ENCODE measurements at regions not wholly inside any gene's neighbourhood (a gene's known extent, or its start where the extent isn't known, plus 50 kb on each side); places are given as distances from the start of the nearest gene placed in this dataset.

DNA sequence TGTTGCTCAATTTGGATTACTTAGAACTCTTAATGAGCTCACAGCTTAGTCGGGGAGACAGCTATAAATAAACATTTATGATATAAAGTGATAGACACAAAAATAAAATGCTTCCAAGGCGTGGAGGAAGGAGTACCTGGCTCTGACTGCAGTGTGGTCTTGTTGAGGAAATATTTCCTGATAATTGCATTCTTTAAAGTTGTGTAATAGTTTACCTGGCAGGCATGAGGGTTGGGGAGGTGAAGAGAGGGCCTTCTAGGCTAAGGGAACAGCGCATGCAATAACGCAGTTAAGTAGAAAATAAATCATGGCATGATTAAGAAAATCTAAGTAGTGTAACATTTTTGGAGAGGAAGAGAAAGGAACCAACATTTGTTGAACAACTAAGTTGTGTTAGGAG, 260.5 kb upstream of the ATP2B1 start:
- no peak for DNase-seq

GRCh38 chr12:89968151-89968700, 259.6 kb upstream of the ATP2B1 start:
- no peak for DNase-seq

DNA sequence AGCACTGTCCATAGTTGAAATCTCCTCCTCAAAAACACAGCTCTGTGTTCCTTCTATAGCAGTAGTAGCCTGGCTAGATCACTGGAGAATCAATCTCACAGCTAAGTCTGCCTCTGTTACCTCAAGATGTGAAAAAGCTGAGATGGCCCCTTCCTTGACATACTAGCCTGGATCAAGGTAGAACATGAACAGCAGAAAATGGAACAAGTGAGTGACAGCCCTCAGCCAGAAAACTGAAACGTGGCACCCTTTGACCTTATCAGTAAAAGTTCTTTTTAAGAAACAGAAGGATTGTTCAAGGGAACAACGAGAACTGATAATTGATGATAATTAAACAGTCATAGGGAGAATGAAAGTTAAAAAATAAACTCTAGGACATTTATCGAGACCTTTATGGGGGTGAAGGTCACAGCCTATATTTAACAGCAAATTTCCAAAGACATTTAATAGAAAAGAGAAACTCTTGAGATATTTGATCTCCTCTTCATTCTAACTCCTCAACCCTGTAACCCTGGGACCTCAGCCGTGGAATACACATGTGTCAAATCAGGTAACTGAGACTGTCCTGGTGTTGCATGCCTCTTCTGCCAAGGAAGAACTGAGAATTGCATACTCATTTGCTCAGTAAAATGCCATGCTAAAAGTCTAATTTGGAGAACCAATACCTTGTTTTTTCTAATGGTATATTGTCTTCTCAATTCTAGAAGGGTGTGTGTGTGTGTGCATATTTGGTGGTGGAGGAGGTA, 258.0 kb upstream of the ATP2B1 start:
- DNase-seq: no peak

GRCh38 chr12:89965993-89966392, 257.4 kb upstream of the ATP2B1 start:
- no peak for DNase-seq

GRCh38 chr12:89962648-89963047, 254.0 kb upstream of the ATP2B1 start:
- DNase-seq: no peak

DNA sequence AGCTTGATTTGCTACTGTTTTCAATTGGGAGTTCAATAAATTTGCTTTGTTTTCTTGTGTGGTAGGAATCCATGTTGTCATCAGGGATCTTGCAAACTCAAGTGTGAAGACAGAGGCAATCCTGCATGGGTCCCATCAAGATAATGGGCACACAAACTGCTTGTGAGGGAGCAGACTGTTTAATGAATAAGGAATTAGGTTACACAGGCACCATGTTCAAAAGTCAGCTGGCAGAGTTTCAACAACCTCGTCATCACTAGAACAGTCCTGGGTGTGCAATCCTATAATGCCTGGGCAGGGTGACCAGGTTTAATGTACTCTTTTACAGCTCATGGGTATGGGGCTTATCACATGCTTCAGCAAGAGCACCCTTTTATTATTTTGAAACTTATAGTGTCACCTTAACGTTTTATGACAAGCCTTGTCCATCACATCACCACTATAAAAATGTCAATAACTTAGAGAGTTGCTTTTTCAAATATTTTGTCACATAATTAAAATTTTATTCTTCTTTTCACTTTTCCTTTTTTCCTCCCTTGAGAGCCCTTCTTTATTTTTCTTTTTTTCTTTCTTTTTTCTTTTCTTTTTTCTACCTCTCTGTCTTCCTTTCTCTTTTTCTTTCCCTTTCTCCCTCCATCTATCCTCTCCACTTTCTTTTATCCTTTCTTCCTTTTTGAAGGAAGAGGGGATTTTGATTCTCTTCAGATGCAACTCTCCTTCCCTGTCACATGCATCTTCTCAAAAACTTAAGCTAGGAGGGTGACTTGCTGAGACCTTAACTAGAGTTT, 252.2 kb upstream of the ATP2B1 start:
- DNase-seq: no peak

- DNase-seq: no peak
These were observed 251.4 kb upstream of the ATP2B1 start for GRCh38 chr12:89960011-89960507.

DNA sequence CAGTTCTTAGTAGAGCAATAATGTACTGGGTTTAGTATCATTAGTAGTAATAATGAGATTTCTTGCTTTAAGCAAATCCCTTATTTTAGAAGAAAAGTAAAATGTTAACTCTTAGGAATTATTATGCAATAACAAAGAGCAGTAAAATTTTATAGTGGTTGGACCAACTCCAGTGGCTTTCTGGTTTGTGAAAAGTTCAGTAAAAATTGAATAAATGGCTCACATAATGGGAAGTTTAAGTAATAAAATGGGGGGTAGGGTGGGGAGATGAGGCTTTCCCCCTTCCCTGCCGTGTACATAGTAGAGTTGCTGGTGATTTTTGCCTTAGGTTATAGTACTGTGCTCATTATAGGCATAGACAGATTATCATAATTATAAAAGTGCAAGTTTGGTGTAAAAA, 250.5 kb upstream of the ATP2B1 start:
- DNase-seq: no peak

- no peak for DNase-seq
These were observed 245.6 kb upstream of the ATP2B1 start for GRCh38 chr12:89954259-89954658.

DNA sequence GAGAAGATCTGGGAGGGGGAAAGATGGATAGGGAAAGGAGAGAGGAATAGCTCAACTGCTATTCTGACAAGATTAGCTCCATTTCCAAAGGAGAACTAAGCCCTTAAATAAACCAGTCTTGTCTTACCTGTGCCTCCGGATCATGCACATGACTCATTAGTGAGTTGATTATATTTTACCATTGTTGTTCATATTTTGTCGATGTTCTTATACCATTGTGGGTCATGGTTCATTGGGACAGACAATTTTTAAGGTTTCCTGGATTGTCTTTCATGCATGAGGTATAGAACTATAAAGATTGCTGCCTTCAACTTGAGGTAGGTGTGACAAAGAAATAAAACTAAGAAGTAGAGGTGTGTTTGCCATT, 243.0 kb upstream of the ATP2B1 start:
- DNase-seq: no peak

- DNase-seq: no peak
These were observed 242.5 kb upstream of the ATP2B1 start for GRCh38 chr12:89951050-89951693.

DNA sequence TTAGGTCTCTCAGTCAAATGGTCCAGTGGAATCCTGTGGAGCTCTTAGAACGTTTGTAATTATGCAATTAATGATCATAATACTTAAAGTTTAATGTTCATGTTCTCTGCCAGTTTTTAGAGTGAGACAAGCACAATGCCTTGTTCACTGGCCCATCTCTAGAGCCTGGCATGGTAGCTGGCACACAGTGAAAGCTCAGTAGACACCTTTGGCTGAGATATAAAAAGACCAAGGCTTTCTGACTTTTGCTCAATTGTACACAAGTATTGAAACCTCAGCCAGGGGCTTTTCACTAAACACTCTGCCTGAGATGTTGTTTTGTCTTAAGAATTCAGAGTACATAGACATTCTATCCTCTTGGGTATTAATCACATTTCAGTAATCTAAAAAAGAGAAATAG, 241.8 kb upstream of the ATP2B1 start:
- no peak for DNase-seq

- peak in 1 of 58 donors; percentile 20 for DNase-seq
These were observed 241.0 kb upstream of the ATP2B1 start for GRCh38 chr12:89949457-89950195.

- DNase-seq: no peak
These were observed 239.9 kb upstream of the ATP2B1 start for GRCh38 chr12:89948271-89949175.

GRCh38 chr12:89947437-89948270, 239.0 kb upstream of the ATP2B1 start:
- DNase-seq: peak in 1 of 58 donors; percentile 5

DNA sequence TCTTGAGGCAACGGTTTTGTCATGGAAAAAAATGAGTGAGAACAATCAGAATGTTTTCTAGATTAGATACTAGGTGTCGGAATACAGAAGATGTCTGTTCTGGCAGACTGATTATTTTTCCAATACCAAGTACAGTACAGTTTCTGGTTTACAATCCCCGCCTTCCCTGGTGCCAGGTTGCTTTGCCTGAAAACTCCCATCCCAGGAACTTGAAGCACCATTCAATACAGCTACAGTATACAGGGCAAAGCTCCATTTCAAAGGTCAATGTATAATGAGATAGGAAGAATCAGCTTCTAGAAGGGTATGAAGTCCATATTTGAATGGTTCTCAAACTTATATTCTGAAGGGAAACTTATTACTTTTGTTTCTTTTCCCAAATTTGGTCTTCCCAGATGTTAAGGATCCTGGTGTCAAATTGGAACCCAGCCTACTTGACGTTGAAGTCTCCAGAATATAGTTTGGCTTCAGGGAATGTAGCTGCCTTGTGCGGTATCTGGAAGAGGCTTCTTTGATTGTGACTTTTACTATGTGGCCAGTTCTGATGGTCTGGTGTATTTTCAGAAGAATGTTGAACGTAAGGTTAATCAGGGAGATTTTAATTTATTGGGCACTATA, 238.0 kb upstream of the ATP2B1 start:
- no peak for DNase-seq

- DNase-seq: no peak
These were observed 236.5 kb upstream of the ATP2B1 start for GRCh38 chr12:89945123-89945522.

GRCh38 chr12:89943463-89943862, 234.8 kb upstream of the ATP2B1 start:
- DNase-seq: no peak

DNA sequence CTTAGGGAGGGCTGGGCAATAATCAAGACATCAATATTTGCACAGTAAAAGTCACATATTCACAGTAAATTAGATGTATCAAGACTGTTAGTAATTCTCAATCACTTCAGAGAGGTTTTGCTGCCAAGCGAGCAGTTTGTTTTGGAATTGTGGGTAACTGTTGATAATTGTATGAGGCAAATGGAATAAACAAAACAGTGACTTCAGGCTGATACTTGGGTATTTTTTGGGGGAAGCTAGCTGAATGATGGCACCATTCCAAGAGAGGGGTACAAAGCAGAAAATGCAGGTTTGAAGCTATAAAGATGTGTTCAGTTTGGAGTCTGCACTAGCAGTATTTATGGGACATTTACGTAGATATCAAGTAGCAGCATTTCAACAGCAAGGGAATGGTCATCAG, 232.8 kb upstream of the ATP2B1 start:
- DNase-seq: no peak

All from anterior cingulate cortex (tissue), 58 donors.